GM21717 (cell line): ENCODE measurements at regions not wholly inside any gene's neighbourhood (a gene's known extent, or its start where the extent isn't known, plus 50 kb on each side); places are given as distances from the start of the nearest gene placed in this dataset.

Experiments used
- ATAC-seq: cut with Tn5 transposase; IDR thresholded peaks from one replicate; pipeline ENCODE4 v1.9.1; 2021; ENCODE audit warnings: mild to moderate bottlenecking, moderate library complexity; ENCODE audit not compliant: unreplicated experiment

DNA sequence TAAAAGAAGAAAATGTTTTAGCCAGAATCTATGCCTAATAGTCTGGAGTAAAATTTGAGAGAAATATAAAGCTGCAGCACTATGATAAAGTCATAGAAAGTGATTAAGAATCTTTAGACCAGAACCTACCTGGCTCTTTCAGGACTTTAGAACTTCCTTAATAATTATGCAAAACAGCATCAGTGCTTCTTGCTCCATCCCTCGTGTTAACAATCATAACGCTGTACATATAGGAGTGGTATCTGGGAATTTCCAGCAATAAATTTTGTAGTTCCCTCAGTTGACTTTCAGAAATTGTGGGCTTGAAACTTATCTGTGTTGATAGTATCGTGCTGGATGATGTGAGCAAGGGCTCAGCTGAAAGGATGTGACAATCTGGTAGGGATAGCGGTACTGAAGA, 102.1 kb upstream of the RASGEF1B start:
- no peak for ATAC-seq

DNA sequence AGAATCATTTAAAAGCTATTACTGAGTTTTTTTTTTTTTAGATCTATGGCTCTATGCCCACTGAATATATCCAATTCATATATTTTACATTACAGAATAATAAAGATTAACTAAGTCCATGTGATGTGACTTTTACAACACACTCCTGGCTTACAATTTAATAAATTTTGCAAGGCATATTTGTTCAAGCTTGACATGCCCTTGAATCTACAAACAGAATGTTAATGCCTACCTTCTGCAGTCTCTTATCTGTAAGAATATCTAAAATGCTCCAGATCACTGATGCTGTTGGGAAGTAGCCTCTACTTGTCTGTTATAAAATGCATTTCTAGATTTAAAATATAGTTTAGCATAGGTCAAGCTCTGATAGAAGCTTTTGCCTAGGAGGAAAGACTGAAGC, 100.7 kb upstream of the RASGEF1B start:
- no peak for ATAC-seq

DNA sequence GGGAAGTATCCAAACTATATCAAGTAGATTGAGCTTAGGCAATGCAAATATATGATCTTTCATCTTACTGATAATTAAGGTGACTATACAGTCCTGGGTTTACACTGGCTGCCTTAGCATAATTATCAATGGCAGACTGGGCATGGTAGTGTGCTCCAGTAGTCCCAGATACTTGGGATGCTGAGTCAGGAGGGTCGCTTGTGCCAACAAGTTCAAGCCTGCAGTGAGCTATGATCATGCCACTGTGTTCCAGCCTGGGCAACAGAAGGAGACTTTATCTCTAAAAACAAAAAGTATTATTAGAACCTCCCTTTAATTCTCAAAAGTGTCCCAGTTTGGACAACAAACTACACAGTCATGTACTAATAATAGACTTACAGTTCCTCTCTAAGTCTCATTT, 99.4 kb upstream of the RASGEF1B start:
- no peak for ATAC-seq

DNA sequence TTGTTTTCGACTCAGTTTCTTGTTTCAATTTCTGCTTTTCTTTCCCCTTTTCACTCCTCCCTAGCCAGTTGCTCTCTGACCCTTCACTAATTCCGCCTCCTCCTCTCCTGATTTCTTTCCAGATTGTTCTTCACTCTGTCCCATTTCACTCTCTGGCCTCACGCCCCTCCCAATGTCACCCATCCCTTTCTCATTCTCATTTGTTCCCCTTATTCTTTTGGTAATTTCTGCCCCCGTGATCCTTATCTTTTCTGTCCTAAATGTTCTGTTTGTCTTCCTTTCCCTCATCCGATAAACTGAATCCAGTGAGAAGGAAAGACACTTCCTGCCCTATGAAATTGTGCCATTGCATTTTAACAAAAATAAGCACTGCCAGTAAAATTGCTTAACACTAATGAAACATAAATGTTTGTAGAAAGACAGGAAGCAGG, 94.5 kb upstream of the RASGEF1B start:
- ATAC-seq = no peak

DNA sequence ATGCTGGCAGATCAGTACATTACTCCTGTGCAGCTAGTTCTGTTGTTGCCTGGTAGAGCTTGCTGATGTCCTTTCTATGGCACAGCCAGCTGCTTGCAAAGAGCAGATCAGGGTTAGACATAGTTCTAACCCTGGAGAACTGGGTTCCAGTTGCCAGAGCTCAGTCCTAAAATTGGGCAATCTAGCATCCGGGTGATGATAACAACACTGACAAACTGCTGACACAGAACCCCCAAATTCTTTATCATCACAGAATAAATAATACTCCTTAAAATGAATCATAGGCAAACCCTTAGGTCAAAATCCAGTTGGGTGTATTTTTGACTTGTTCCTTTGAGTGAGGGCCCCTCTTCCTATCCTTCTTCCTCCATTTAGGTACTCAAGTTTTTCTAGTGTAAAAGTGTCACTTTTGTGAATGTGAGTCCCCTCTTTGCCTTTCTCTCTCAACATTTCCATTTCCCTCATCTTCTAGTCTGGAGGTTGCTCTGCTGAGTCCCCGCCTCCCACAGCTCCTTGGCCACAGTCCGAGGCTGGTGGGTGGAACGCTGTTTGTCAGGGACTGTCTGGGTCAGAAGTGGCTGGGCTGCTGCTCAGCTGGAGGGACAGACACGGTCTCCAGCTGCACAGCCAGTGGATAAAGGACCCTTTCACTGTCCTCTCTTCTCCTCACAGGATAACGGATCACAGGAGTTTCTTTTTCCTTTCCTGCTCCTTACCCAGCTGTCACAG, 93.6 kb upstream of the RASGEF1B start:
- ATAC-seq = no peak

DNA sequence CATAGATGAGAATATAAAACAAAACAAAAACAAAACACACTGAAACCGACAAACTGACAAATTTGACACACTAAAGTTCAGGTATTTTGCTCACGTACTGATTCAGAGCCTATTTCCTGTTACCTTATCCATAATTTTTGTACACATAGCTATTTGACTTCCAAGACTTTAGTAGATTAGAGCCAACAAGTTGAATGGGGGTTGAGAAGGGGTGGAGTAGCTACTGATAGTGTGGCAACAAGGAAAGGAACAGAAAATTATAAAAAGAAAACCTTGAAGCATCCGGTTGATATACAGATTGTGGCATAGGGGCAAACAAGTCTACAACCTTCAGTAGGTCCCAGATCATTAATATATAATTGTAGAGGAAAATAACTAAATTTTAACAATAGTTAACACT, 92.3 kb upstream of the RASGEF1B start:
- no peak for ATAC-seq

DNA sequence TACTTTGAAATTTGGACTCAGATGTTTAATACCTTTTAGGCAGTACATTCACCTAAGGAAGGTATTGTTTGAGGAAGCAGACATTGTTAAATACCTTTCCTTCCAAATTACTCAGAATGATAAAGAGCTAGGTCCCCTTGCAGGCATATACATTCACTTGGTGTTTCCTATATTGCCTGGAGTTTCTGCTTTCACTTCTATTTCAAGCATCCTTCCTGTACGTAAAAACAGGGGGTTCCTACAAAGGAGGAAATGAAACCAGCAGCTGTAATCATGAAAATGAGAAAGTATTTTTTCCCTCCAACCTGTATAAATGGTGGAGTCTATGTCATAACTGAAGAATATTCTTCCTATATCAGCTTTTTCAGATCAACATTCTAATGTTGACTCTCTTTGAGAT, 90.4 kb upstream of the RASGEF1B start:
- ATAC-seq = peak; percentile 94

DNA sequence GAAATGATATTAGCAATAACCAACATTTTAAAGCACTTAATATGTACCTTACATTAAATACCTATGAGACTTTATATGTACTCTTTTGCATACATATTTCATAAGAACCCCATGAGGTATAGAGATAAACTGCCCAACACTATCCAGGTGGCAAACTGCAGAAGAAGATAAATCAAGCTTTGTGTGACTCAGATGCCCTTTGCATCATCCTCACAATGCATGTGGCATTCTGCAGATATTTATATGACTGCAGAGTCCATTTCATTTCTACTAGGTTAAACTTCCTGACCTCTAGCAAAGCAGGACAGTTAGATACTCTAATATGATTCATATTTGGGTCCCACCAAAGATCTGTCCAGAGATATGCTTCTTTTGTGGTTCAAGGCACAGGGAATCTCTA, 85.6 kb upstream of the RASGEF1B start:
- no peak for ATAC-seq

DNA sequence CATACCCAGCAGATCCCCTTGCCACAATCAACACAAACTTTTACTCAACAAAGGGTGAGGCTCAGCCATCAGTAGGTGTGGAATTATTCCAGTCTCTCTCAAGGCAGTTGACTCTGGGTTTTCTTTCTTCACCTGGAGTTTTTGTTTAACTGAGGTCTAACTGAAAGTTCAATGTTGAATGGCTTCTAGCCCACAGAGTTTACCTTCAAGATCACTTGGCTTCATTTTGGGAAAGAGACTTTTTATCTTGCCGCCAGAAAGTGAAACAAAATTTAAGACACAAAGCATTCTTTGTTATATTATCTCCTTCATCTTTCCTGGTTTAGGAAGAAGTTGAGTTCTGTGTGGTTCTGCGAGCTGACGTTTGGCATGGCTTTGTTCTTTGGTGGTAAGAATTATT, 83.8 kb upstream of the RASGEF1B start:
- no peak for ATAC-seq

DNA sequence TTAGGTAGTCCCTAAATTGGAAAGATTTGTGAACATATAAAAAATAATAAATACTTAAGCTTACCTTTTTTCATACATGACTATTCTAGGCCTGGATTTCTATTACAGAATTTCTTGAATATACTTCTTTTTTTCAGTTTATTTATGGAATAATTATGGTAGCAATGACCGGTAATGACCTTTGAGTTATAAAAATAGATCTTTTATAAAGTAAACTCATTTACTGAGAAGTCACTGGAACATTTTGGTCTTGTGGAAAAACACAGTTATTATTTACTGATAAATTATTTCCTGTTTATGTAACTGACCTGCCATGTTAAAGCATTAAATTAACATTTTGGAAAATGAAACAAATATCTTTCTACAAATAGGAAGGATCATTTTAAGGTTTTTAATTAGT, 80.4 kb upstream of the RASGEF1B start:
- no peak for ATAC-seq

DNA sequence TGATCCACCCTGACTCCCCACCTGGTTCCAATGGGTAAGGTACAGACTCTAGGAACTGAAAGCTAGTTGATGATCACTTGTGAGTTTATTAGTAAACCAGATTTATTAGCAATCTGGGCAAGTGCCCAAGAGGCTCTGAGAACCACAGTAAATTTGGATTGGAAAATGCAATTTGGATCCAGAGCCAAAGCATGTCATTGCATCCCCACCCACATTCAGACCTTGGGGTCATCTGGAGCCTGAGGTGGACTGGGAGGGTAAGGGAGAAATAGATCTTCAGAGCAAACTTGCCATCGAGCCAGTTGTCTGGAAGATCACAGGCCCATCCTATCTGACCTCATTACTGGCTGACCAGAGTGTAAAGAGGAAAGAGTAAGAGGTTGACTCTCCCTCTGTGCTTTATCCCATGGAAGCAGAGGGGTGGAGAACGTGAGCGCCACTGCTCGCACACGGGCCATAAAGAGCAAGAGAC, 78.7 kb upstream of the RASGEF1B start:
- no peak for ATAC-seq

DNA sequence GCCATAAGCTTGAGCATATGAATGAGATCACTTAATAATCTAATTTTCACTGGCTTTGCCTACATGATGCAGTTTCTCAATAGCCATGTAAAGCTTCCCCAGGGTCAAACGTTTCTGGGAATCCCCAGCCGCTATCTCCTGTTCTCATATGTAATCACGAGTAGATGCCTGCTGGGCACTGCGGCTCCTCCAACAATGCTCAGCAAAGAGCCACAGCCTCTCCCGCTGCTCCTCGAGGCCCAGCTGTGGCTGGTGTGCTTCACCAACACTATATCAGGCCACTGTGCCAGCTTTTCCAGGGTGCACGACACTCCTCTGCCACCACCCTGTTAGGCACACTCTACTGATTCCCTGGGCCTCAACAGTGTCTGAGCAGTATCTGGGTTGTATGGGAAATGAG, 78.3 kb upstream of the RASGEF1B start:
- no peak for ATAC-seq

DNA sequence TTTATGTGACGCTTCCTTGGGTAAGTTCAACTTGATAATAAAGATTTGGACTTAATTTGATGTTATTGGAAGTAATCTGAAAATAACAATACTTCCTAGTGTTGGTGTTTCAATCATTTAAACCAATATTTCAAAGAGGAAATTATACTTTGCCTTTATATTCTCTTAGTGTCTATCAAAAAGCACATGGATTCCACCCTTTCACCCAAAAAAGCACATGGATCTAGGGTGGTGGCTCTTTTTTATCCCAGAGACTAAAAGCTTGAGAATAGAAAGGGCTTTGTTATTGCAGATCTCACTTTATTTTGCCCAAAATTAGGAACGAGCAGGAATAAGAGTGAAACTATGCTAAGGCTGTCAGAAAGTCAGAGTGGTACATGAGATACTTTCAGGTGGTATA, 75.1 kb upstream of the RASGEF1B start:
- ATAC-seq = no peak

DNA sequence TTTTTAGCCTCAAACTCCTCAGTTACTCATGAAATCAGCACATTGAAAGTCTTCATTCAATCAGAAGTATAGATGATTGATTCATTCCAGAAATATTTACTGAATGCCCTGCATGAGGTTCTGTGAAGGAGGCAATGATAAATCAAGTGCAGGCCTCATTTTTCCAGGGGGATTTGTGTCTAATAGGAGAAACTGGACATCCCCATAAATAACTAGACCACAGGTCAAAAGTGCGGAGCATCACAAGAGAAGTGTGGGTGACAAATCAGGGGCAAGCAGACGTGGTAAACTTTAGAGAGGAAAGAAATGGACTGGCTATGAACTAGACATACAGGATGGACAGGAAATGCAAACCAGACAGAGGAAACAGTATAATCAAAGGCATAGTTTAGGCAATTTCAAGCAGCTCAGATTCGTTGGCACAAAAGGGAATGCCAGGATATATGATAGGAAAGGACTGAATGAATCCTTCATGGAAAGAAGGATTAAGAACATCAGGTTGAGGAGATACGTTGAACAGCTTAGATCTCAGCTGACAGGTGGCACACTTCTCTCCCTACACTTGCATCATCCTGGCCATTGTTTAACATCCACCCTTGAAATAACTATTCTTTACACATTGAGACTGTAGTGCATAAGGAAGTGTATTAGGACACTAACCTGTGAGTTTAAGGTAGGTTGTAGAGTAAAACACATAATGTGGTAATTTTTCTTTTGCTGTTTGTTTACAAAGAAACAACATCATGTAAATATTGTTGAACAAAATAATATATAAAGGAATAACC, 69.6 kb upstream of the RASGEF1B start:
- no peak for ATAC-seq

DNA sequence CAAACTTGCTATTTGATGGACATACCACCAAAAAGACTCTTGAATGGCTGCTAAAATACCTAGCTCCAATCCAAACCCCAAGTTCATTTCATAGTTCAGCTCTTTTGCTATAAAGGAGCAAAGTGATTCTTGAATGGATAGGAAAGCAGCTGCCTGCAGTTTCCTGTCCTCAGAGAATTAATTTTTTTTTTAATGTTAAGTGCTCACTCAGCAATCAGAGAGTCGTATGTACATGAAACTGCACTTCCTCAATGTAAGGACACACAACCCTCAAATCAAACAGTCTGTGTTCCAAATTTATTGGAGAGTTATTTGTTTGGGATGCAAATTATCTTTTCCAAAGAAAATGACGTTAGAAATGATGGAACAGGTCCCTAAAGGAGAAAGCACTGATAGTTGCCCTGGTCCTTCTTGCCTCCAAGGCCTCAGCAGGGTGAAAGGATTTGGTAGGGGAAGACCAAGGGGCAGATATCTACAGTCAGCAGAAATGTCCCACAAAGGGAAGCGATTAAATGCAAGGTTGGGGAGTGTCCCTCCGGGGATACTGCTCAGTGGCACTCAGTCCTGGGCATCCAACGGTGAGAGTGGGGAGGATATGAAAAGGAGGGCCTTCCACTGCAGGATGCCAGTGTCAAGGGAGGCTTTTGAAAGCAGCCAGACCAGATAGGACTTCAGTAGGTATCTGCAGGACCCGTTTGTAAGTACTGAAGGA, 67.2 kb upstream of the RASGEF1B start:
- no peak for ATAC-seq

DNA sequence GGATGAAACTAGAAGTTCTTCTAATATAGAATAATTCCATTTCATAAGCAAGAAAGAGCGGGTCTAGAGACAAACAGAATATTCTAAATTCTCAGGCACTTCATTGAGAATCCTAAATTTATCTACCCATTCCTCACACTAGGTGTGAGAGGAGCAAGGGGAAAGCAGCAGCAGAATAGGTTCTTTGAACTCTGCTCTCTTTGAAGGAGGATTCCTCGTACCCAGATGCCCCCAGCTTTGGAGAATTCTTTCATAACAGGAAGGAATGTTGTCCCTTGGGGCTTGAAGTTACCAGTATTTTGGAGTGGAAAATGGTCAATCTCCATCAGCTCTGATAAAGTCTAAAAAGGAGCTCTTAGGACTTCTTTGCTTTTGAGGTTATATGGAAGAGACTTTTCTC, 59.7 kb upstream of the RASGEF1B start:
- ATAC-seq = no peak

DNA sequence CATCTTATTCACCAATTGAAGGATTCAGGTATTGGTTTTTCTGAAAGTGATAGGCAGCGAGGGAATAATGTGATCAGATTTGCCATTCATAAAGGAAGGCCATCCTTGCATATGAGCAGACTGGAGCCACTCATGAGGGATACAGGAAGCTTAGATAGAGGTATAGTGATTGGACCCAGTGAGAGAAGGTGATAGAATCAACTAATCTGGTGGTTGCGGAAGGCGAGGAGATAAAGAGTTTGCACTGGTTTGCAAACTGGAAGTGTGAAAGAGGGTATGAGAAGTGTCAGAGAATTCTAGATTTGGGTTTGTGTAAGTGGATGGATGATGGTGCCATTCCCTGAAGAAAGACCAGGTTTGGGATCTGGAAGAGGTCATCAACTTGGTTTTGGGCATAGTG, 57.3 kb upstream of the RASGEF1B start:
- ATAC-seq = no peak

DNA sequence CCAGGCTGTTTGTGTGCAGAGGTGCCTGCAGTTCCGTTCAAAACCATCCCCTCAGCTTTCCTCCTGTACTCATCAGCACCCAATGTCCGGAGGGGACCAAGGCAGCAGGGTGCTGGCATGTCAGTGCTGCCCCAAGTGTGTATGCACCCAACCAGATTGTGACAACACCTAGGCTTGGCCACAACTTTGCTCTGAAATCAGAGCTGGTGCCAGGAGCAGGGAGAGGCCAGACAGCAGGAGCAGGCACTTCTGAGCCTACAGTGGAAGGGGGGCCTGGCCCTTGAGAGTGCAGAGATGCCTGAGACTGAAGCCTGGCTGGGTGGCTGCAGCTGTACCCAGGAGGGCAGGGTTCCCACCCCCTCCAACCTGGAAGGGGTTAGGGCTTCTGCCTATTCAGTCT, 56.5 kb upstream of the RASGEF1B start:
- no peak for ATAC-seq

DNA sequence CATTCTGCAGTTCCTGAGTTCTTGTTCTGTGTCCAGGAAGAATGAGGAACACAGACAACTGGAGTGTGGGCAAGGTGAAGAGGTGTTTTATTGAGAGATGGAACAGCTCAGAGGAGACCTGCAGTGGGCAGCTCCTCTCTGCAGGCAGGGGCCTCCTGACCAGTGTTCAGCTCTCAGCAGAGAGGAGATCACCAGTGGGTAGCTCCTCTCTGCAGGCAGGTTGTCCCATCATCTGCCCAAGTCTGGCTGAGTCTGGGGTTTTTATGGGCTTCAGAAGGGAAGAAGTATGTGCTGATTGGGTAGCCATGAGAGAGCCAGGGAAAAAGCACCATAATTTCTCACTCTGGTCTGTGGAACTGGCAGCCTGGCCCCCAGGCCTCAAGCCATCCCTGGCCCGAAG, 56.0 kb upstream of the RASGEF1B start:
- no peak for ATAC-seq

DNA sequence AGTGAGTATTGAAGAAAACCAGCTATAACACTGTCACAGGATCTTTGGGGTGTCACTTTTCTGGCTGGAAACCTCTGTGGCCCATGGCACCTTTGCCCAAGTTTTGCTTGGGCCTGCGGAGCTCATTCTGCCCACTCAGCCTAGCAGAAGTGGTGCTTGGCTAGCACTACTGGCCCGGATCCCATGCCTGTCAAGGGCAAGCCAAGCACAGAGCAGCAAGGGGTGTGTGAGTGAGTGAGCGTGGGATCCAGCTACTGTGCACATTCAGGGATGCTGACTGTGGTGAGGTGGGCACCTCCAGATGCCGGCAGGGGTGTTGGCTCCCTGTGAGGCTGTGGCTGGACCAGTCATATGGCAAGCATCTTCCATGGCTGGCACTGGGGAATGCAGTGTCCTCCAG, 55.4 kb upstream of the RASGEF1B start:
- no peak for ATAC-seq

DNA sequence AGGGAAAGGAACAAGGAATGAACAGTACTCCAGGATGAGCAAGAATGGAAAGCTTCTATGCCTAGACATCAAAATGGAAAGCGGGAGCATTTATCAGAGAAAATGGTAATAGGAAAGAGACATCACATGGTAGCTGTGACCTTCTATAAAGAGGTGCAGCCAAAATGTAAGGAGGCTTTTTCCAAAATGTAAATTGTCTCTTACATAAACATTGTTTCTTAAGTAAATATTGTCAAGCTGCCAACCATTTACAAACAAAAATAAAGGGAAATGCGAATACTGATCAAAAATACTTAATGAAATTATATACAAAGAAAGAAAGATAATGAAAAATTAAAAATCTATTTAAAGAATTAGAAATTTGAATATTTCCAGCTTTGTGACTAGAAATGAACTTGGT, 55.0 kb upstream of the RASGEF1B start:
- no peak for ATAC-seq
